Frontal cortex (tissue), 3 donors: ENCODE measurements at regions not wholly inside any gene's neighbourhood (a gene's known extent, or its start where the extent isn't known, plus 50 kb on each side); places are given as distances from the start of the nearest gene placed in this dataset.

ENCODE experiments used
- DNase-seq, 2 donors: peaks; one replicate each; pipeline ENCODE4 v3.0.0; 2012; ENCODE audit warnings: low spot score in 2 of 2
- FAIRE-seq: peaks from 2 replicates; lab custom pipeline; 2012; peaks lifted over from hg19 to GRCh38; lab: Jason Lieb, UNC
- donor health status: control.
- donor health status: control.
- donor health status: control.

GRCh38 chr16:64225696-64226095 lies 896.2 kb downstream of the CDH11 start:
- no peak for DNase-seq
- no peak for FAIRE-seq

- FAIRE-seq: no peak
Observed at GRCh38 chr16:64225036-64225435, 896.8 kb downstream of the CDH11 start.

GRCh38 chr16:64217789-64218535 lies 903.9 kb downstream of the CDH11 start:
- DNase-seq (no peak), FAIRE-seq (no peak)

More at GRCh38 chr16:64225036-64225435, 896.8 kb downstream of the CDH11 start:
- DNase-seq: no peak

- no peak for DNase-seq
- no peak for FAIRE-seq
Observed at GRCh38 chr16:64215730-64216129, 906.1 kb downstream of the CDH11 start.

DNA sequence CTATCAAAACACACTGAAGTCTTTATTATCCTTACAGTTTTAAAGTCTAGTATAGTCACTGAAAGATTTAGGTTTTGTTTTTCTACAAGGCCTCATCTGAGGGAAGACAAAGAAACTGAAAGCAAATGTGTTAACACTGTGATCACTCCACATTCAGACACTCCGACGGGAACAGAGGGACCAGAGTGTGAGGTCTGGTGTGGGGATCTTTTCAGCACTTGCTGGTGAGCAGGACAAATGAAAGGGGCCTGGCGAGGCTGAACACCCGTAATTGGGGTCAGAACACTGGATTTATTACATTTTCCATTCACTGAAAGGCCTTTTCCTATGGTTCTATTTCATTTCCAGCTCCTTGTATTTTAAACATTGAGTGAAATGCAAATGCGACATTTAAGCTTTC lies 910.5 kb downstream of the CDH11 start:
- DNase-seq: no peak
- no peak for FAIRE-seq

- DNase-seq: no peak
- no peak for FAIRE-seq
Observed at GRCh38 chr16:64206862-64207261, 915.0 kb downstream of the CDH11 start.

DNA sequence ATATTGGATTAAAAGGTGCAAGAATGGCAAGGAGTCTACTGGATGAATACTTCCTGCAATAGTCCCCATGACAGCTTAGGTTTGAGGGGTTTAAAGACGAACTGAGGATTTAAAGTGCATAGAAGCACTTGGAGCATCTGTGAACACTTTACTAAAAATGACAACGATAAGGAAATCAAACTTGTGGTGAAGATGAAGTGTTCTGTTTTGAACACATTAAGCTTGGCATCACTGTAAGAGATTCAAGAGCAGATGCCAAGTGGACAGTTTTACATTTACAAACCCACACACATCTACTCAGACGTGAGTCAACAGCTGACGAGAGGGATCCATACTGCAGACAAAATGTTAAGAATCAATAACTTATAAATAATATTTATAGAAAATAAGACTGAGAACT lies 918.7 kb downstream of the CDH11 start:
- FAIRE-seq: no peak
- DNase-seq: no peak

GRCh38 chr16:64202571-64202970 lies 919.3 kb downstream of the CDH11 start:
- FAIRE-seq (no peak), DNase-seq (no peak)

- DNase-seq (no peak), FAIRE-seq (no peak)
Observed at GRCh38 chr16:64196444-64196843, 925.4 kb downstream of the CDH11 start.

DNA sequence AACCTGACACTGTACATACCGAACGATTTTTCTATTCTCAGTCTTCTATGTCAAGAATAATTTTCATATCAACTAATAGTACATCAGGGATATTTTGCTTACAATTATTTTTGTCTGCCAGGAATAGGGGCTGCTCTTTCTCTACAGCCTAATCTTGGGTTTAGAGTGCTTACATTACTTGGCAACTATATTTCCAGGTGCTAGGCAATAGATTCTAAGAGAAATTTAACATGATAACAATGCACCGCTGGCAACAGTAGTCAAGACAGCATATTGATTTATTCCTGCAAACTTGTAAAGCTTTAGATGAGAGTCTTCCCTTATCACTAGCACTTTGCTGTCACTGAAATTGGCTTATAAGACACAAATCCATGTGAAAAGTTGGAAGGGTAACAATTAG lies 935.9 kb downstream of the CDH11 start:
- FAIRE-seq: no peak
- no peak for DNase-seq

- DNase-seq (no peak), FAIRE-seq (no peak)
Observed at GRCh38 chr16:64184156-64184555, 937.7 kb downstream of the CDH11 start.

DNA sequence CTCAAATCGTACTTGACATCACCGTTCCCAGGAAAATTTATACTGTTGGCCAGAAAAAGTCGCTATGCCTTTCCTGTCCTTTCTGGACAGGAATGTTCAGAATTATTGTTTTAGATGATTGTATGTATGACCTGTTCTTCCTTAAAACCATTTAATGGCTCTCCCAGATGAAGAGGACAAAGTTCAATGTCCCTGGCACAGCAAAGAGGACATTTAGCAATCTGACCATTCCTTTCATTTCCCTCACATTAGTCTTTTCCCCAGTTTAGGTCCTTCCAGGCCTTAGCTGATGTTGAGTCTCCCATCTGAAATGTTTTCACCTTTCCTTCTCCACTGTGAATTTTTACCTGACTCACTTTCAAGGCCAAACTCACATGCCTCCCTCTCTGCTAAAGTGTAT lies 938.9 kb downstream of the CDH11 start:
- DNase-seq (no peak), FAIRE-seq (no peak)

DNA sequence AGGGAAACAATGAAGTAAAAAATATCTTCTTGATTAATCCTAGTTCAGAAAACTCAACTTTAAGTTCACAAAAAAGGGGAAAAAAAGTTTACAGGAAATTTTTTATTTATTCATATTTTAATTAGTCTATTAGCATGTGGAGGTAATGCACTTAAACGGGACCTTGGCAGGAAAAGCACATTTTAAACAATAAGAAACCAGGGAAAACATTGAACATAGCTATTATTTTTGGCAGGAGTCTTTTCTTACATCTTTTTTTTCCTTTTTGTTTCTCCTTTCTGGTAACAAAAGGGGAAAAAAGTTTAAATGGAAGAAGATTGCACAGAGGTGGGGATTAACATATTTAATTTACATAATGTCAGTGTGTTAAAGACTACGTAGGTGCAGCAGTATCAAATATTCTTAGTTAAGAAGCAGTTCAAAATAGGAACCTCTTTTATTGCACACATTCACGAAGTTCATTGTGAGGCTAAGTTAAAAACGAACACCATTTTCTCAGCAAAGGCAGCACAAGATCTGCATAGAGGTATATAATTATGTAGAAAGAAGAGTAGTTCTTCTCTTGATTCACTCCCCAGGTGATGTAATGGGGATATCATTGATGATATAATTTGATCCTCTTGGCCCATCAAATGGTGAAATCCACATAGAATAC lies 940.5 kb downstream of the CDH11 start:
- FAIRE-seq (no peak), DNase-seq (no peak)

DNA sequence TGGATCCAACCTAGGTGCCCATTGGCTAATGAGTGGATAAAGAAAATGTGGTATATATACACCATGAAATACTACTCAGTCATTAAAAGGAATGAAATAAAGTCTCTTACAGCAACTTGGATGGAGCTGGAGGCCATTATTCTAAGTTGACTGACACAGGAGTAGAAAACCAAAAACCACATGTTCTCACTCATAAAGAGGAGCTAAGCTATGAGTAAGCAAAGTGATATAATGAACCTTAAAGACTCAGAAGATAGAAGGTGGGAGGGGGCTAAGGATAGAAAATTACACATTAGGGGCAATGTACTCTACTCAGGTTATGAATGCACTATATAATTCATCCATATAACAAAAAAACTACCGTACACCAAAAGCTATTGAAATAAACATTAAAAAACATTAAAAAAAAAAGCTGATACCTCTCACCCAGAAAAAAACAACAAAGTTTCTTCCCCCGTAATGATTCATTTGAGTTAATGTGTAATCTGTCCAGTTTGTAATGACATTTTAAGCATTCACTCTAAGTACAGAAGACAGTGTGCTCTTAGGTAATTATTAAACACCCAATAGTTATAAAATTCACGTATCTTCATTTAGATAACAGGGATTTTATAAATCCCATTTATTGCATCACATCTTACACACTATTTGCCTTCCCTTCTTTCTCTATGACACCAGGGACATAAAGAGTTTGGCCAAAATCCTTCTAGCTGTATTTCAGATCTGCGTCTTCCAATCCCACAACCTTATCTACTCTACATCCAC lies 941.5 kb downstream of the CDH11 start:
- DNase-seq (no peak), FAIRE-seq (no peak)

DNA sequence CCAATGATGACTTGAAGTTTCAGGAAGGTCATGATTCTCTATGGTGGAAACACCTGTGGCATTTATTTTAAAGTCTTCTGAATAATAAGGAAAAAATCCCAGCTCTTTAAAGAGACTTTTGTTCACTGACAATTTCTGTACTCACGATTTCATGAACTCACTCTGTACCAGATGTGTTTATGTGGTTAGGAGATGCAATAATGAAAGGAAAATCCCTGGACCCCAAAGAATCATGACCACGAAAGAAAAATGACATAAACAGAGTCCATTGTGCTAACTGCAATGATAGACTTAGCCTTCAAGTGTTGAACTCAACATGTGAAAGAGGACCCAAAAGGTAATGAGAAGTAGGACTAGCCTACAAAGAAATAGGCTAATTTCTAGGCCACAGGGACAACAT lies 947.5 kb downstream of the CDH11 start:
- no peak for DNase-seq
- no peak for FAIRE-seq

GRCh38 chr16:64172652-64173051 lies 949.2 kb downstream of the CDH11 start:
- FAIRE-seq: no peak
- no peak for DNase-seq

DNA sequence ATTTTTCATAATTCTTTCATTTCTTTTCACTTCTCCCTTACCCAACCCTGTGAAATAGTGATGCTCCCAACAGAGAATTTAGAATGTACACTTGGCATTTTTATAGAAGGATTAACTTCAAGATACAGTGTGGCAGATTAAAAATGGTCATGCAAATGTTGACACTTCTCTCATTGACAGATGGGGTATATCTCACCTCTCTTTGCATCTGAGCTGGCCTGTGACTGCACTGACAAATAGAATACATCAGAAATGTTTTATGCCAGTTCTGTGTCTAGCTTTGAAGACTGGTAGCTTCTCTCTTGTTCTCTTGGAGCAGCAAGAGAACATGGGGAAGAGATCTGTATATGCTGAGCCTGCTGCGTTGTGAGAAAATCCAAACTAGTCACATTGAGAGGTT lies 949.6 kb downstream of the CDH11 start:
- no peak for FAIRE-seq
- DNase-seq: no peak

DNA sequence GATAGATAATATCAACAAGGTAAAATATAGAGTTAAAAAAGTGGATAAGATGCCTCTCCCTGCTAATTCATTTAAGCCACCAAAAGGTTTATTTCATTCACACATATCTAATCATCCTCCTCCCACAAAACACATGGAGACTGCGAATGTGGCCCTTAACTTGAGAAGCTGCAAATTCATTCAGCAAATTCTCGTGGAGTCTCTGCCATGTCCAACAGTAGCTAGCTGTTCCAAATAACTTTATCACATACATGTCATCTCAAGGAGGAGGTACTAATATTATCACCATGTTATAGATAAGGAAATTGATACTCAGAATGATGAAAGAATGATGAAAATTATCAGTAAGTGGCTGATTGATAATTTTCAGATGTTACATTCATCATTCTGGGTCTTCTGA lies 950.2 kb downstream of the CDH11 start:
- FAIRE-seq (no peak), DNase-seq (no peak)

GRCh38 chr16:64168371-64168770 lies 953.5 kb downstream of the CDH11 start:
- FAIRE-seq: no peak
- no peak for DNase-seq

GRCh38 chr16:64167936-64168335 lies 953.9 kb downstream of the CDH11 start:
- no peak for DNase-seq
- no peak for FAIRE-seq

DNA sequence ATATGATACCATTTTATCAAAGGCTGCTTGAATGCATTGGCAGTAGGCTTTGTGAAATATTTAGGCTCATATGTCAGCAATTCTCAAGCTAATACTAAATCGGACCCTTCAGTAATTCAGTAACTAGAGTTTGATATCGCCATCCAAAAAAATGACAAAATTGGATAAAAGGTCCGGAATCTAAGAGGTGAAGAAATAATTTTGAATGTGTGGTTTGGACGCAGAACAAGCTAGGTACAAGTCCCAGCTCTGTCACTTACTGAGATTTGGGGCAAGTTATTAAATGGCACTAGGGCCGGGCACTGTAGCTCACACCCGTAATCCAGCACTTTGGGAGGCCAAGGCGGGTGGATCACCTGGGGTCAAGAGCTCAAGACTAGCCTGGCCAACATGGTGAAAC lies 956.5 kb downstream of the CDH11 start:
- no peak for DNase-seq
- no peak for FAIRE-seq
